B cell (primary cell): ENCODE measurements at regions not wholly inside any gene's neighbourhood (a gene's known extent, or its start where the extent isn't known, plus 50 kb on each side); places are given as distances from the start of the nearest gene placed in this dataset.

Experiments
- ATAC-seq: fragments of 200-7000 bp; cut with Tn5 transposase; one replicate; pipeline ENCODE4 v1.10.0; 2021; ENCODE audit warnings: low read depth, mild to moderate bottlenecking, moderate number of reproducible peaks, moderate library complexity
- CTCF ChIA-PET: fragments of 350-600 bp; sonication (Branson Sonifier 250); formaldehyde crosslinking; loops from one replicate; lab custom pipeline; 2021; ENCODE audit warnings: antibody characterized with exemption, inconsistent platforms; lab: Charles Lee
- POLR2A ChIA-PET: fragments of 350-600 bp; sonication (Branson Sonifier 250); formaldehyde crosslinking; loops from one replicate; lab custom pipeline; 2021; ENCODE audit warnings: antibody characterized with exemption; lab: Charles Lee
- DNase-seq: peaks from one replicate; pipeline ENCODE4 v3.0.0; 2013
- H2AFZ ChIP-seq: 2 replicates; pipeline ENCODE4 v1.6.1; 2012; ENCODE audit warnings: mild to moderate bottlenecking, low read depth, low read length; ENCODE audit not compliant: insufficient read depth, poor library complexity, severe bottlenecking
- H3K27ac ChIP-seq, 2 donors: 1 replicate in 1 of 2; 2 replicates in 1 of 2; pipeline ENCODE4 v1.5.1; 2012 to 2013; ENCODE audit warnings: low read length in 2 of 2, mild to moderate bottlenecking in 2 of 2, moderate library complexity in 1 of 2
- H3K27me3 ChIP-seq, 4 experiments: fragments of 200-600 bp in 1 of 4; sonication (generic) in 1 of 4; replicated peaks in 1 of 4; 1 replicate in 2 of 4; 2 replicates in 2 of 4; pipeline versions ENCODE4 v1.6.1 to v1.7.0; 2013 to 2016; ENCODE audit warnings: low read length in 3 of 4, mild to moderate bottlenecking in 2 of 4, mixed read lengths in 1 of 4, moderate library complexity in 1 of 4; ENCODE audit not compliant: insufficient read depth in 4 of 4, control insufficient read depth in 3 of 4; ENCODE audit errors: control extremely low read depth in 1 of 4
- H3K36me3 ChIP-seq, 2 experiments: replicated peaks in 1 of 2; 1 replicate in 1 of 2; 2 replicates in 1 of 2; pipeline versions ENCODE4 v1.6.1 to v1.7.1; 2013; ENCODE audit warnings: low read length in 1 of 2; ENCODE audit not compliant: insufficient read depth in 2 of 2, control insufficient read depth in 1 of 2; ENCODE audit errors: control extremely low read depth in 1 of 2, extremely low read depth in 1 of 2
- H3K4me1 ChIP-seq, 2 donors: fragments of 200-600 bp in 1 of 2; sonication (generic) in 1 of 2; 1 replicate in 1 of 2; 2 replicates in 1 of 2; pipeline versions ENCODE4 v1.5.1 to v1.6.1; 2013 to 2017; ENCODE audit warnings: low read length in 2 of 2; ENCODE audit not compliant: control insufficient read depth in 2 of 2, insufficient read depth in 2 of 2
- H3K4me2 ChIP-seq: replicated peaks from 2 replicates; pipeline ENCODE3; 2012; ENCODE audit warnings: mild to moderate bottlenecking, low read depth, low read length; ENCODE audit not compliant: poor library complexity, severe bottlenecking
- H3K4me3 ChIP-seq, 5 experiments: fragments of 200-600 bp in 1 of 5; sonication (generic) in 1 of 5; 1 replicate in 3 of 5; 2 replicates in 2 of 5; pipeline versions ENCODE4 v1.5.1 to v1.7.0; 2011 to 2016; ENCODE audit warnings: low read length in 4 of 5, mild to moderate bottlenecking in 4 of 5, low read depth in 2 of 5, control low read depth in 1 of 5, moderate library complexity in 1 of 5; ENCODE audit not compliant: insufficient read depth in 1 of 5; ENCODE audit errors: control extremely low read depth in 1 of 5, extremely low read depth in 1 of 5
- H3K79me2 ChIP-seq: fragments of 200-600 bp; sonication (generic); one replicate; pipeline ENCODE4 v1.6.0; 2016; ENCODE audit warnings: low read length; ENCODE audit not compliant: control insufficient read depth, insufficient read depth
- H3K9ac ChIP-seq: fragments of 200-600 bp; sonication (generic); 2 replicates; pipeline ENCODE4 v1.6.1; 2017; ENCODE audit warnings: mild to moderate bottlenecking, low read length, moderate library complexity
- H3K9me3 ChIP-seq, 3 donors: one replicate each; pipeline versions ENCODE4 v1.6.1 to v1.7.1; 2013; ENCODE audit warnings: low read length in 2 of 3; ENCODE audit not compliant: control insufficient read depth in 2 of 3, insufficient read depth in 1 of 3; ENCODE audit errors: control extremely low read depth in 1 of 3
- H4K20me1 ChIP-seq: 2 replicates; pipeline ENCODE4 v1.6.0; 2012; ENCODE audit warnings: mild to moderate bottlenecking, low read length; ENCODE audit not compliant: insufficient read depth, control insufficient read depth, poor library complexity, severe bottlenecking
- H3K27ac Mint-ChIP-seq: one replicate; pipeline ENCODE4 v1.8.0; 2021; ENCODE audit warnings: mixed read lengths
- H3K27me3 Mint-ChIP-seq: one replicate; pipeline ENCODE4 v1.8.0; 2021; ENCODE audit warnings: mixed read lengths
- H3K4me1 Mint-ChIP-seq: one replicate; pipeline ENCODE4 v1.8.0; 2021; ENCODE audit warnings: mixed read lengths
- H3K4me3 Mint-ChIP-seq: one replicate; pipeline ENCODE4 v1.8.0; 2021; ENCODE audit warnings: mixed read lengths
- H3K9me3 Mint-ChIP-seq: one replicate; pipeline ENCODE4 v1.8.0; 2022; ENCODE audit warnings: mixed read lengths; ENCODE audit not compliant: insufficient read depth
- EZH2 ChIP-seq: IDR thresholded peaks from 2 replicates; pipeline ENCODE4 v1.6.1; 2012; ENCODE audit warnings: borderline replicate concordance, low read depth, mild to moderate bottlenecking, moderate library complexity, low read length; ENCODE audit not compliant: insufficient read depth, poor library complexity, severe bottlenecking
- WGBS: methylation state at CpG from one replicate; pipeline ENCODE4 v1.1.5; 2013; ENCODE audit warnings: missing lambda C conversion rate; ENCODE audit not compliant: insufficient coverage; 5-methylcytosine and 5-hydroxymethylcytosine counted together
- intact Hi-C: fragments of 100-400 bp; cut with micrococcal nuclease; formaldehyde crosslinking; loops from one replicate; pipeline ENCODE4 v1.10.0; 2022
- TF ChIP-seq, protein P1 (sequence below): fragments of 200-600 bp; IDR thresholded peaks from one replicate; pipeline ENCODE4 v1.8.0; 2022; ENCODE audit warnings: antibody characterized with exemption, mild to moderate bottlenecking

DNA sequence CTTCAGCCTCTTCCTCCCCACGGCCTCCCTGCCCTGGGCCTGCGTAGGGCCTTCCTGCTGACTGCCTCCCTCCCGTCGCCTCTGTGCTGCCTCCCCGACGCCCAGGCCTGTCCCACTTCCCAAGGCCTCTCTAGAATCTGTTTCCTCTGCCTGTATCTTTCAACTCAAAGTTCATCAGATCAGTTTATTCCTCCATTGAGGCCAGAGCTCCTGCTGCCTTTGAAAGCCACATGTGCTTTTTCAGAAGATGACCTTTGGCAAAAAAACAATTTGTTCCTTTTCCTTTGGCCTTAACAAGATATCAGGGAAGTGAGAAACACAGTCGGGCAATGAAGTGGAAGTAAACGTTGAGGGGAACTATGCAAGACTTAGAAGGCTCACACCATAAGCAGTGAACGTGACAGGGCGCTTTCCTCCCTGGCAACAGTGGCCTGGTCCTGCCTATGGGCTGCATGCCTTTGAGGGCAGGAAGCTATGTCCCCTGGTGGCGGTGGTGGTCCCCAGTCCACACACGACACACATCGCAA is 85.9 kb downstream of the PSMG1 start:
- H3K27ac Mint-ChIP-seq = no peak overlapping the region
- no peak overlapping the region for H3K4me2 ChIP-seq
- no peak overlapping the region for H3K9ac ChIP-seq
- H3K27me3 ChIP-seq = no peaks in the 10 kb centered on the region
- H3K36me3 ChIP-seq = no peaks in the 10 kb centered on the region
- H3K9me3 Mint-ChIP-seq = no peaks in the 10 kb centered on the region
- H3K4me3 ChIP-seq = no peak overlapping the region
- no peak for ATAC-seq
- H3K79me2 ChIP-seq = no peaks in the 10 kb centered on the region
- ChIA-PET CTCF (no interaction called here), POLR2A (no interaction called here)
- no peaks in the 10 kb centered on the region for H4K20me1 ChIP-seq
- 71% methylated on average over 13 of the region's 13 CpGs for WGBS
- no peak overlapping the region for H3K27ac ChIP-seq
- no peaks in the 10 kb centered on the region for H3K27me3 Mint-ChIP-seq
- no peaks in the 10 kb centered on the region for H3K9me3 ChIP-seq
- intact Hi-C loops = no loop called here
- H3K4me1 ChIP-seq = peaks cover 0 to 5% of the 10 kb centered on the region in 2 donors
- no peak overlapping the region for H2AFZ ChIP-seq
- peaks cover 10% of the 10 kb centered on the region for H3K4me1 Mint-ChIP-seq
- no peak overlapping the region for H3K4me3 Mint-ChIP-seq
- DNase-seq = no peak
- TF ChIP-seq, protein P1, sequence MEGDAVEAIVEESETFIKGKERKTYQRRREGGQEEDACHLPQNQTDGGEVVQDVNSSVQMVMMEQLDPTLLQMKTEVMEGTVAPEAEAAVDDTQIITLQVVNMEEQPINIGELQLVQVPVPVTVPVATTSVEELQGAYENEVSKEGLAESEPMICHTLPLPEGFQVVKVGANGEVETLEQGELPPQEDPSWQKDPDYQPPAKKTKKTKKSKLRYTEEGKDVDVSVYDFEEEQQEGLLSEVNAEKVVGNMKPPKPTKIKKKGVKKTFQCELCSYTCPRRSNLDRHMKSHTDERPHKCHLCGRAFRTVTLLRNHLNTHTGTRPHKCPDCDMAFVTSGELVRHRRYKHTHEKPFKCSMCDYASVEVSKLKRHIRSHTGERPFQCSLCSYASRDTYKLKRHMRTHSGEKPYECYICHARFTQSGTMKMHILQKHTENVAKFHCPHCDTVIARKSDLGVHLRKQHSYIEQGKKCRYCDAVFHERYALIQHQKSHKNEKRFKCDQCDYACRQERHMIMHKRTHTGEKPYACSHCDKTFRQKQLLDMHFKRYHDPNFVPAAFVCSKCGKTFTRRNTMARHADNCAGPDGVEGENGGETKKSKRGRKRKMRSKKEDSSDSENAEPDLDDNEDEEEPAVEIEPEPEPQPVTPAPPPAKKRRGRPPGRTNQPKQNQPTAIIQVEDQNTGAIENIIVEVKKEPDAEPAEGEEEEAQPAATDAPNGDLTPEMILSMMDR = no peak
- TF ChIP-seq EZH2 = no peak

DNA sequence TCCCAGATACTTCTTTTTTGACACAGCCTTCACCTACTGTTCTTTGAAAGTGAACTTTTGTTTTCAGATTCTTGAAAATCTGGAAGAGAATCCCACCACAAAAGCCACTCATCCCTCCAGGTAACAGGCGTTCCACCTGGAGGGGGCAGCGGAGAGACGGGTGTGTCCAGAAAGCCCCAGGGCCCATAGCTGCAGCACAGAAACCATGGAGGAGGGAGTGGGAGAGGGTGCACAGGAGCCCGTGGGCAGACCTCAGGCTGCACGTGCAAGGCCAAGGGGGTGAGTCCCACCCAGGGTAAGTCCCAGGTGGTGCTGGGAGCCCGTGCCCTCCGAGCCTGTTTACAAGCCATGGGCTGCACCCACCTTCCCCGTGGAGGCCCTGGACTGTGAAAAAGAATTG is 86.5 kb downstream of the PSMG1 start:
- DNase-seq = no peak
- no peaks in the 10 kb centered on the region for H3K9me3 Mint-ChIP-seq
- Histone ChIP-seq H4K20me1 (no peaks in the 10 kb centered on the region), H3K4me2 (no peak overlapping the region), H3K27ac (no peak overlapping the region), H3K4me3 (no peak overlapping the region), H3K79me2 (no peaks in the 10 kb centered on the region), H3K9me3 (no peaks in the 10 kb centered on the region), H3K9ac (no peak overlapping the region), H3K27me3 (no peaks in the 10 kb centered on the region), H2AFZ (no peak overlapping the region), H3K36me3 (no peaks in the 10 kb centered on the region), H3K4me1 (peaks cover 0 to 5% of the 10 kb centered on the region in 2 donors)
- H3K4me3 Mint-ChIP-seq = no peak overlapping the region
- ChIA-PET POLR2A (no interaction called here), CTCF (no interaction called here)
- 97% methylated on average over 7 of the region's 8 CpGs for WGBS
- no peak overlapping the region for H3K27ac Mint-ChIP-seq
- no peak for ATAC-seq
- intact Hi-C loops = no loop called here
- TF ChIP-seq, protein P1 = no peak
- no peak for TF ChIP-seq EZH2
- no peaks in the 10 kb centered on the region for H3K27me3 Mint-ChIP-seq
- H3K4me1 Mint-ChIP-seq = peaks cover 10% of the 10 kb centered on the region
